B cell (primary cell): ENCODE measurements at regions not wholly inside any gene's neighbourhood (a gene's known extent, or its start where the extent isn't known, plus 50 kb on each side); places are given as distances from the start of the nearest gene placed in this dataset.

ENCODE experiments used
- ATAC-seq: fragments of 200-7000 bp; cut with Tn5 transposase; one replicate; pipeline ENCODE4 v1.10.0; 2021; ENCODE audit warnings: low read depth, mild to moderate bottlenecking, moderate number of reproducible peaks, moderate library complexity
- CTCF ChIA-PET: fragments of 350-600 bp; sonication (Branson Sonifier 250); formaldehyde crosslinking; loops from one replicate; lab custom pipeline; 2021; ENCODE audit warnings: antibody characterized with exemption, inconsistent platforms; lab: Charles Lee
- POLR2A ChIA-PET: fragments of 350-600 bp; sonication (Branson Sonifier 250); formaldehyde crosslinking; loops from one replicate; lab custom pipeline; 2021; ENCODE audit warnings: antibody characterized with exemption; lab: Charles Lee
- DNase-seq: peaks from one replicate; pipeline ENCODE4 v3.0.0; 2013
- H2AFZ ChIP-seq: 2 replicates; pipeline ENCODE4 v1.6.1; 2012; ENCODE audit warnings: mild to moderate bottlenecking, low read depth, low read length; ENCODE audit not compliant: insufficient read depth, poor library complexity, severe bottlenecking
- H3K27ac ChIP-seq, 2 donors: 1 replicate in 1 of 2; 2 replicates in 1 of 2; pipeline ENCODE4 v1.5.1; 2012 to 2013; ENCODE audit warnings: low read length in 2 of 2, mild to moderate bottlenecking in 2 of 2, moderate library complexity in 1 of 2
- H3K27me3 ChIP-seq, 4 experiments: fragments of 200-600 bp in 1 of 4; sonication (generic) in 1 of 4; replicated peaks in 1 of 4; 1 replicate in 2 of 4; 2 replicates in 2 of 4; pipeline versions ENCODE4 v1.6.1 to v1.7.0; 2013 to 2016; ENCODE audit warnings: low read length in 3 of 4, mild to moderate bottlenecking in 2 of 4, mixed read lengths in 1 of 4, moderate library complexity in 1 of 4; ENCODE audit not compliant: insufficient read depth in 4 of 4, control insufficient read depth in 3 of 4; ENCODE audit errors: control extremely low read depth in 1 of 4
- H3K36me3 ChIP-seq, 2 experiments: replicated peaks in 1 of 2; 1 replicate in 1 of 2; 2 replicates in 1 of 2; pipeline versions ENCODE4 v1.6.1 to v1.7.1; 2013; ENCODE audit warnings: low read length in 1 of 2; ENCODE audit not compliant: insufficient read depth in 2 of 2, control insufficient read depth in 1 of 2; ENCODE audit errors: control extremely low read depth in 1 of 2, extremely low read depth in 1 of 2
- H3K4me1 ChIP-seq, 2 donors: fragments of 200-600 bp in 1 of 2; sonication (generic) in 1 of 2; 1 replicate in 1 of 2; 2 replicates in 1 of 2; pipeline versions ENCODE4 v1.5.1 to v1.6.1; 2013 to 2017; ENCODE audit warnings: low read length in 2 of 2; ENCODE audit not compliant: control insufficient read depth in 2 of 2, insufficient read depth in 2 of 2
- H3K4me2 ChIP-seq: replicated peaks from 2 replicates; pipeline ENCODE3; 2012; ENCODE audit warnings: mild to moderate bottlenecking, low read depth, low read length; ENCODE audit not compliant: poor library complexity, severe bottlenecking
- H3K4me3 ChIP-seq, 5 experiments: fragments of 200-600 bp in 1 of 5; sonication (generic) in 1 of 5; 1 replicate in 3 of 5; 2 replicates in 2 of 5; pipeline versions ENCODE4 v1.5.1 to v1.7.0; 2011 to 2016; ENCODE audit warnings: low read length in 4 of 5, mild to moderate bottlenecking in 4 of 5, low read depth in 2 of 5, control low read depth in 1 of 5, moderate library complexity in 1 of 5; ENCODE audit not compliant: insufficient read depth in 1 of 5; ENCODE audit errors: control extremely low read depth in 1 of 5, extremely low read depth in 1 of 5
- H3K79me2 ChIP-seq: fragments of 200-600 bp; sonication (generic); one replicate; pipeline ENCODE4 v1.6.0; 2016; ENCODE audit warnings: low read length; ENCODE audit not compliant: control insufficient read depth, insufficient read depth
- H3K9ac ChIP-seq: fragments of 200-600 bp; sonication (generic); 2 replicates; pipeline ENCODE4 v1.6.1; 2017; ENCODE audit warnings: mild to moderate bottlenecking, low read length, moderate library complexity
- H3K9me3 ChIP-seq, 3 donors: one replicate each; pipeline versions ENCODE4 v1.6.1 to v1.7.1; 2013; ENCODE audit warnings: low read length in 2 of 3; ENCODE audit not compliant: control insufficient read depth in 2 of 3, insufficient read depth in 1 of 3; ENCODE audit errors: control extremely low read depth in 1 of 3
- H4K20me1 ChIP-seq: 2 replicates; pipeline ENCODE4 v1.6.0; 2012; ENCODE audit warnings: mild to moderate bottlenecking, low read length; ENCODE audit not compliant: insufficient read depth, control insufficient read depth, poor library complexity, severe bottlenecking
- H3K27ac Mint-ChIP-seq: one replicate; pipeline ENCODE4 v1.8.0; 2021; ENCODE audit warnings: mixed read lengths
- H3K27me3 Mint-ChIP-seq: one replicate; pipeline ENCODE4 v1.8.0; 2021; ENCODE audit warnings: mixed read lengths
- H3K4me1 Mint-ChIP-seq: one replicate; pipeline ENCODE4 v1.8.0; 2021; ENCODE audit warnings: mixed read lengths
- H3K4me3 Mint-ChIP-seq: one replicate; pipeline ENCODE4 v1.8.0; 2021; ENCODE audit warnings: mixed read lengths
- H3K9me3 Mint-ChIP-seq: one replicate; pipeline ENCODE4 v1.8.0; 2022; ENCODE audit warnings: mixed read lengths; ENCODE audit not compliant: insufficient read depth
- CTCF ChIP-seq: fragments of 200-600 bp; IDR thresholded peaks from one replicate; pipeline ENCODE4 v1.8.0; 2022; ENCODE audit warnings: antibody characterized with exemption, mild to moderate bottlenecking
- EZH2 ChIP-seq: IDR thresholded peaks from 2 replicates; pipeline ENCODE4 v1.6.1; 2012; ENCODE audit warnings: borderline replicate concordance, low read depth, mild to moderate bottlenecking, moderate library complexity, low read length; ENCODE audit not compliant: insufficient read depth, poor library complexity, severe bottlenecking
- WGBS: methylation state at CpG from one replicate; pipeline ENCODE4 v1.1.5; 2013; ENCODE audit warnings: missing lambda C conversion rate; ENCODE audit not compliant: insufficient coverage; 5-methylcytosine and 5-hydroxymethylcytosine counted together
- intact Hi-C: fragments of 100-400 bp; cut with micrococcal nuclease; formaldehyde crosslinking; loops from one replicate; pipeline ENCODE4 v1.10.0; 2022

GRCh38 chr4:85175190-85175589 is 208.7 kb upstream of the WDFY3 start:
- intact Hi-C loops: no loop called here
- peaks cover 0 to 2% (median 0%) of the 10 kb centered on the region in 4 experiments for H3K27me3 ChIP-seq
- no peak overlapping the region for H3K4me2 ChIP-seq
- DNase-seq (no peak), ATAC-seq (no peak)
- H3K27ac ChIP-seq: no peak overlapping the region
- no CpG with 5 or more reads among the region's 1 CpG for WGBS
- H3K27ac Mint-ChIP-seq: no peak overlapping the region
- H3K4me3 ChIP-seq: no peak overlapping the region
- H3K27me3 Mint-ChIP-seq: no peaks in the 10 kb centered on the region
- H3K4me1 Mint-ChIP-seq: no peaks in the 10 kb centered on the region
- H3K9ac ChIP-seq: no peak overlapping the region
- no peaks in the 10 kb centered on the region for H3K36me3 ChIP-seq
- H3K9me3 ChIP-seq: peaks cover 0 to 4% (median 3%) of the 10 kb centered on the region in 3 donors
- H3K4me1 ChIP-seq: no peaks in the 10 kb centered on the region
- H3K4me3 Mint-ChIP-seq: no peak overlapping the region
- CTCF ChIA-PET: no interaction called here
- H2AFZ ChIP-seq: no peak overlapping the region
- POLR2A ChIA-PET: no interaction called here
- TF ChIP-seq CTCF (no peak), EZH2 (no peak)
- H4K20me1 ChIP-seq: no peaks in the 10 kb centered on the region
- H3K9me3 Mint-ChIP-seq: peaks cover 2% of the 10 kb centered on the region
- H3K79me2 ChIP-seq: no peaks in the 10 kb centered on the region

GRCh38 chr4:85177092-85177491 is 210.6 kb upstream of the WDFY3 start:
- ChIA-PET POLR2A (no interaction called here), CTCF (no interaction called here)
- H3K4me3 Mint-ChIP-seq: no peak overlapping the region
- Histone ChIP-seq H3K9me3 (peaks cover 0 to 5% (median 3%) of the 10 kb centered on the region in 3 donors), H4K20me1 (no peaks in the 10 kb centered on the region), H3K4me1 (no peaks in the 10 kb centered on the region), H2AFZ (no peak overlapping the region), H3K36me3 (no peaks in the 10 kb centered on the region), H3K4me3 (no peak overlapping the region), H3K79me2 (no peaks in the 10 kb centered on the region), H3K9ac (no peak overlapping the region), H3K27ac (no peak overlapping the region), H3K4me2 (no peak overlapping the region), H3K27me3 (peaks cover 0 to 2% (median 0%) of the 10 kb centered on the region in 4 experiments)
- peaks cover 6% of the 10 kb centered on the region for H3K4me1 Mint-ChIP-seq
- intact Hi-C loops: no loop called here
- ATAC-seq (no peak), DNase-seq (no peak)
- H3K9me3 Mint-ChIP-seq: peaks cover 2% of the 10 kb centered on the region
- no peak overlapping the region for H3K27ac Mint-ChIP-seq
- H3K27me3 Mint-ChIP-seq: no peaks in the 10 kb centered on the region
- TF ChIP-seq EZH2: no peak
- no peak for TF ChIP-seq CTCF
